ENCODE measurements at regions not wholly inside any gene's neighbourhood (a gene's known extent, or its start where the extent isn't known, plus 50 kb on each side); places are given as distances from the start of the nearest gene placed in this dataset.

GRCh38 chr17:79525793-79526677 lies 84.8 kb downstream of the RBFOX3 start:
- no peak for DNase-seq
- no peak for ATAC-seq
- intact Hi-C loops (cut with DNase I): no loop called here

GRCh38 chr17:79524213-79525187 lies 86.4 kb downstream of the RBFOX3 start:
- intact Hi-C loops (cut with DNase I): no loop called here
- ATAC-seq: no peak
- DNase-seq: no peak

DNA sequence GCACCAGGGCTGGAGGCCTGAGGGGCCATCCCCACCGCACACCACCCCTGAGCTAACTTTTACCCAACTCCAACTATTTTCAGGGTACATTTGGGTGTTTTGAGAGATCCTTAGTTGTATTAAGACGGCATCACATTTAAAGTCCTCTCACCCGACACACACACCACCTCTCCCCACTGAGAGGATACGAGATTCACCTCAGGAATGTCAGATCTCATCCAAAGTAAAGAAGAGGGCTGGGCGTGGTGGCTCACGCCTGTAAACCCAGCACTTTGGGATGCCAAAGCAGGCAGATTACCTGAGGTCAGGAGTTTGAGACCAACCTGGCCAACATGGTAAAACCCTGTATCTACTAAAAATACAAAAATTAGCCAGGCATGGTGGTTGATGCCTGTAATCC lies 88.4 kb downstream of the RBFOX3 start:
- intact Hi-C loops (cut with DNase I): no loop called here
- DNase-seq: no peak

GRCh38 chr17:79521225-79521624 lies 89.6 kb downstream of the RBFOX3 start:
- intact Hi-C loops (cut with DNase I): no loop called here
- no peak for DNase-seq
- no peak for ATAC-seq

More for the DNA sequence above, 88.4 kb downstream of the RBFOX3 start:
- ATAC-seq: no peak

- DNase-seq (no peak), ATAC-seq (no peak)
- intact Hi-C loops (cut with DNase I): no loop called here
Observed at GRCh38 chr17:79520167-79521165, 90.4 kb downstream of the RBFOX3 start.

- intact Hi-C loops (cut with DNase I): no loop called here
- no peak for ATAC-seq
- DNase-seq: no peak
Observed at GRCh38 chr17:79519601-79520000, 91.2 kb downstream of the RBFOX3 start.

DNA sequence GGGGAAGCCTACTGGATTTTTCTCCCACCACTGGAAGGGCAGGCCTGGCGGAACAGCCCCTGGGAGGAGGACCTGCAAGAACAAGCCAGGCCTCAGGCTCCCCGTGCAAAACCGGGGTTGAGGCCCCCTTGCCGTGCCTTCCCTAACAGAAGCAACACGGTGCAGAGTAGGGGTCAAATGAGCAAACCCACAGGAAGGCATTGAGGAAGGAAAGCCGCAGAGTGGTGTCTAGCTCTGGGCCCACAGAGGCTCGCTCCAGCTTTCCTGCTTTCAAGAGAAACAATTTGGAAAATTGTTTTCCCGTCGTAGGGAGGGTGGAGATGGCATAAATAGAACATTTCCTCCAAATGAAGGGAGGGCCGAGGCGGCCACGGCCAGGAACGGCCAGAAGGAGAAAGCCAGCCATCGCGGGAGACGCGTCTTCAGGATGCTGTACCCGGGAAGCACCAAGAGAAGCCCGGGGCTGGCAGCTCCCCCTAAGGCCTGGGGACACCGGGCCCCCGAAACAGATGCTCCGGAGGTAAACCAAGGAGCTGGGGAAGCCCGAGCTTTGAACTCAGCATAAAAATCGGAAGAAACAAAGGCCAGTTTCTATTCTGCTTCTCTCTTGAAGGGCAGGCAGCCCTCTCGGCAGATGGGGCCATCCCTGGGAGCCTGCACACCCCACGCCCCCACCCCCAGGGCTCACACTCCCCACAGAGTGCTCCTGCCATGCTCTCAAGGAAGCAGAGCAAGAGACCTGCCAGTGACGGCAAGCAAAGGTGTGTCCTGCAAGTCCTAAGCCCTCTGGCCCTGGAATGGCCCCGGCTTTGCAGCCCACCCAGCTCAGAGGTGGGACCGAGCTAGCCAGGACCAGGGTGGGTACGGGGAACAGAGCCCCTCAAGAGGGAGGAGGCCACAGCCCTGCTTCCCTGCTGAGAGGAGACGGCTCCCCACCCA lies 92.0 kb downstream of the RBFOX3 start:
- intact Hi-C loops (cut with DNase I): no loop called here
- ATAC-seq: no peak
- no peak for DNase-seq

DNA sequence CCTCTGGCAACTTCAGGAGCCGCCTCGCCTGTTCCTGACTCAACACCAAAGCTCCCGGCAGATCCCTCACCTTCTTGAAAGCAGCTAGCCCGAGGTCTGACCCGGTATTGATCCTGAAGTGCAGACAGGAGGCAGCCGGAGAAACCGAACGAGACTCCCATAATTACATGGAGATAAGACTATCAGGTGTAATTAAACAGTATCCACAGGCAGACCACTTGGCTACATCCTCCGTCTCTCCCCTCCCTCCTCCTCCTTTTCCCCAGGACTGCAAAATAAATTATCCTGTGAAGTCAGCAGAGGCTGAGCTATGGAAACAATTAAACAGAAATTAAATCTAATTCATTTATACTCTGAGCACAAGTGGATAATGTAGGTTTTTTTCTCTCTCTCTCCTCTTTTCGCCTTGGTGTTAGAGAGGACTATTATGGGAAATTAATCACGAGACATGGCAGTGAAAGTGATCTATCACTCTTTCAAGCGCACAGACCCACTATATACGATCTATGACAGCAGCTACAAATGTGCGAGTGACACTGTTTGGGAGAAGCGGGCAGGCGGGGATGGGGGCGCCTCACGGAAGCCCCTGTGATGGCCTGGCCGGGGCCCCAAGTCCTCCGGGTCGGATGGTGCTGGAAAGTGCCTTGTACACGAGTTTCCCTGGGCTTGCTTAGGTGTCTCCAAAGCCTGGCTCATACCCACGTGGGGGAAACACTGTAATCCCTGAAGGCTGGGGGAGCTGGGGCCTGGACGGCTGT lies 92.8 kb downstream of the RBFOX3 start:
- DNase-seq: no peak
- intact Hi-C loops (cut with DNase I): no loop called here
- no peak for ATAC-seq

DNA sequence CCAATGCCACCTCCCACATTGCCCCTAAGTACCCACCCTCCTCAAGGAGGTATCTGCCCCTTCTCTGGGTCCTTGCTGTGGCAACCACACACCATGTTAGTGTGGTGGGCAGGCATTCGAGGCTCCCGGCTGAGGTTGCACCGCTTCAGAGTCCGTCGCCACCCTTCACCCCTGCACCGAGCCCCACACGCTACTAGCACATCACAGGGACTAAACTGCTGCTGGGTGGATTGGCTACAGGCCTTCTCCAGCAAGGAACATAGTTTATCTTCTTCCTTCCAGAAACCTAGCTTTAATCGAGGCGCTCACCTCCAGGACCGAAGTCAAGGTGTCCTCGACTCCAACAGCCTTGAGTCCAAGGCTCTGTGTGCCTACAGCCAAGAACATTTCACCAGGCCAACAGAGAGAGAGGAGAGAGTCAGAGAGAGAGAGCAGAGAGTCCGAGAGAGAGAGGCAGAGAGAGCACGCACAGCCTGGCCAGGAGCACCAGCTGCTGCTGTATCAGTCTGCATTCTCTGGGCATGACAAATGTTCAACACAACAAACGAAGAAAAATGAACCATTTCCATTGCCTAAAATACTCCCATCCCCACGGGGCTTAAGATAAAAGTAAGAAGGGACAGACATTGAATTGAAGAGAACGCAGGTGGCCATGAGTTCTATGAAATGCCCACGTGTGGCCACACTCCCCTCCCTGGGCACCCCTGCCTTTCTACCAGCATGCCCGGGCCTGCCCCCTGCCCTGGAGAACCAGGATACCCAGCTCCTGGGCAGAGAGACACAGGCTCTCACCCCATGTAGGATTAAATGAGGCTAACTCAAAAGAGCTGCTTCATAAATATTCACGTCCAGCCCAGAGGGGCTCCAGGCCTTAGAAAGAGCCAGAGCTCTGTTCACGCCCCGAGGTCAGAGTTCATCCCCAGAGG lies 94.9 kb downstream of the RBFOX3 start:
- intact Hi-C loops (cut with DNase I): no loop called here
- ATAC-seq (peak in 1 of 2 donors; percentile 38), DNase-seq (no peak)

DNA sequence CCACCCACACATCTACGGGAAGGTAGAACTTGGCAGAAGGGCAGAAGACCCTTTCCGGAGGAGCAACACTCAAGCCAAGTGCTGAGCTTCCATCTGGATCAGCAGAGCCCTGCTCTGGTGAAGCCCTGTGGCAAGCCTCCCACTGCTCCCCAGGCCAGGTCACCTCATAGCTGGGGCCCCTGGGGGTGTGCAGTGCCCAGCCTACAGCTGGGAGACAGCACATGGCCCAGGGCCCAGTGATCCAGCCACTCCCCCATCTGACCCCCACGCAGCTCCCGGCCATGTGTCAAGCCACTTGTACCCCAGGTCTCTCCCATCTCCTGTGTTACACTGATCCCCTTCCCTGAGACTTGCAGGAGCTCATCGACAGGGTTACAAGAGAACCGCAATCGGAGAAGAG lies 95.7 kb downstream of the RBFOX3 start:
- intact Hi-C loops (cut with DNase I): no loop called here
- no peak for ATAC-seq
- no peak for DNase-seq

GRCh38 chr17:79513820-79514535 lies 96.9 kb downstream of the RBFOX3 start:
- no peak for DNase-seq
- no peak for ATAC-seq
- intact Hi-C loops (cut with DNase I): no loop called here

GRCh38 chr17:79513206-79513605 lies 97.6 kb downstream of the RBFOX3 start:
- intact Hi-C loops (cut with DNase I): no loop called here
- ATAC-seq (no peak), DNase-seq (no peak)

DNA sequence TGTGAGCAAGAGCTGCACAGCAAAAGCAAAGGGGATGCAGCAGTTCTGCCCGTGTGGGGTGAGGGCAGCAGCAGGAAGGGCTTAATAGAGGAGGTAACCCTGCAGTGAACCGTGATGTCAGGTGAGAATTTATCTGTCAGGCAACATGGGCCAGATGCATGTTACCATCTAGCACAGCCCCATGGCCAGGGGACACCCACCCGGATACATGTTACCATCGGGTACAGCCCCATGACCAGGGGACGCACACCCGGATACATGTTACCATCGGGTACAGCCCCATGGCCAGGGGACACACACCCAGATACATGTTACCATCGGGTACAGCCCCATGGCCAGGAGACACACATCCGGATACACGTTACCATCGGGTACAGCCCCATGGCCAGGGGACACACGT lies 99.4 kb downstream of the RBFOX3 start:
- intact Hi-C loops (cut with DNase I): no loop called here
- ATAC-seq: no peak
- no peak for DNase-seq

DNA sequence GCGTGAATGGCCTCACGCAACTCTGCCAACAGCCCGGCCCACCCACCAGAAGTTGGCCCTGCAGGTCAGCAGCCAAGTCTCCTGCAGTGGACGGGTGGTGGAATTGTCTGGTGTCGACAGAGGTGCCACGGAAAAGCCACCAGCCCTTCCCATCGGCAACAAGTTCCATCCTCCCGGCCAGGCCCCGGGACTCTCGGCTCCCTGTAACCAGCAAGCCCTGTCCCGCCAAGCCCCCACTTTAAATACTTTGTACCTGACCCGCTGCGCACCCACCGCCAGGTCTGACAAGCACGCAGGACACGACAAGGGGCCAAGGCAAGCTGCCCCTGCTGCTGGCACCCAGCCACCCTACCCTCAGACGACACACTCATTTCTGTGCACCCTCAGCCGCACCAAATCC lies 100.8 kb downstream of the RBFOX3 start:
- DNase-seq (no peak), ATAC-seq (no peak)
- intact Hi-C loops (cut with DNase I): no loop called here

GRCh38 chr17:79509490-79509889 lies 101.4 kb downstream of the RBFOX3 start:
- no peak for ATAC-seq
- DNase-seq: no peak
- intact Hi-C loops (cut with DNase I): no loop called here

DNA sequence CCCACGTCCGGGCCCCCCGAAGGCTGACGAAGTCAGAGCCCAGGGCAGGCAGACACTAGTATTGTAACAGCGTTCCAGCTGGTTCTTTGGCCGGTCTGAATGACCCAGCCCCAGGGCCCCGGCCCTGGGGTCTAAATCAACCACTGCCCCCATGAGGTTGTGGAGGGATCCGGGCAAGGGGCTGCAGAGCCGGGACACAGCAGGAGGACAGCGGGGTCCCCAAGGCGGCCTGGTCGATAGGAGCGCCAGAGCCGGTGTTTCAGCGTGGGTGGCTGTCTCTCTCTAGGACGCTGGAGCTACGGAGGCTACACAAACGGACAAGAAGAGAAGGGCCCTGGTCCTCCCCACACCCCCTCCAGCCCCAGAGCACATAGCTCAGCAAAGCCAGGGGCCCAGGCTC lies 101.8 kb downstream of the RBFOX3 start:
- DNase-seq: no peak
- intact Hi-C loops (cut with DNase I): no loop called here
- no peak for ATAC-seq

Data from left cardiac atrium (tissue), 4 donors.